ENCODE measurements at regions not wholly inside any gene's neighbourhood (a gene's known extent, or its start where the extent isn't known, plus 50 kb on each side); places are given as distances from the start of the nearest gene placed in this dataset.

GRCh38 chr2:59665021-59665420 is 888.4 kb downstream of the BCL11A start:
- no peak for DNase-seq (ENCODE audit: low spot score)

GRCh38 chr2:59662127-59662861 is 891.2 kb downstream of the BCL11A start:
- no peak for DNase-seq (ENCODE audit: low spot score)

- DNase-seq (ENCODE audit: low spot score) = no peak
Observed at GRCh38 chr2:59660262-59660661, 893.2 kb downstream of the BCL11A start.

- no peak for DNase-seq (ENCODE audit: low spot score)
Observed at GRCh38 chr2:59658906-59659635, 894.4 kb downstream of the BCL11A start.

- DNase-seq (ENCODE audit: low spot score) = no peak
Observed at GRCh38 chr2:59655809-59656208, 897.6 kb downstream of the BCL11A start.

GRCh38 chr2:59654710-59655109 is 898.7 kb downstream of the BCL11A start:
- no peak for DNase-seq (ENCODE audit: low spot score)

GRCh38 chr2:59653164-59653563 is 900.3 kb downstream of the BCL11A start:
- DNase-seq (ENCODE audit: low spot score) = no peak

- no peak for DNase-seq (ENCODE audit: low spot score)
Observed at GRCh38 chr2:59630789-59631188, 922.7 kb downstream of the BCL11A start.

- DNase-seq (ENCODE audit: low spot score) = no peak
Observed at GRCh38 chr2:59627599-59627998, 925.9 kb downstream of the BCL11A start.

GRCh38 chr2:59622599-59623308 is 930.7 kb downstream of the BCL11A start:
- DNase-seq (ENCODE audit: low spot score) = no peak

GRCh38 chr2:59604123-59604522 is 949.3 kb downstream of the BCL11A start:
- DNase-seq (ENCODE audit: low spot score) = no peak

- no peak for DNase-seq (ENCODE audit: low spot score)
Observed at GRCh38 chr2:59594671-59595222, 958.7 kb downstream of the BCL11A start.

- DNase-seq (ENCODE audit: low spot score) = no peak
Observed at GRCh38 chr2:59590798-59591197, 962.7 kb downstream of the BCL11A start.

GRCh38 chr2:59589881-59590280 is 963.6 kb downstream of the BCL11A start:
- no peak for DNase-seq (ENCODE audit: low spot score)

- no peak for DNase-seq (ENCODE audit: low spot score)
Observed at GRCh38 chr2:59588286-59588685, 965.2 kb downstream of the BCL11A start.

- no peak for DNase-seq (ENCODE audit: low spot score)
Observed at GRCh38 chr2:59586176-59586575, 967.3 kb downstream of the BCL11A start.

- no peak for DNase-seq (ENCODE audit: low spot score)
Observed at GRCh38 chr2:59585655-59586054, 967.8 kb downstream of the BCL11A start.

- DNase-seq (ENCODE audit: low spot score) = peak; percentile 15
Observed at GRCh38 chr2:59584958-59585357, 968.5 kb downstream of the BCL11A start.

GRCh38 chr2:59583173-59583765 is 970.2 kb downstream of the BCL11A start:
- DNase-seq (ENCODE audit: low spot score) = no peak

GRCh38 chr2:59578349-59578748 is 975.1 kb downstream of the BCL11A start:
- no peak for DNase-seq (ENCODE audit: low spot score)

GRCh38 chr2:59575191-59575590 is 978.3 kb downstream of the BCL11A start:
- DNase-seq (ENCODE audit: low spot score) = no peak

GRCh38 chr2:59572227-59572626 is 981.2 kb downstream of the BCL11A start:
- DNase-seq (ENCODE audit: low spot score) = no peak
